GM12878 (cell line): ENCODE measurements at regions not wholly inside any gene's neighbourhood (a gene's known extent, or its start where the extent isn't known, plus 50 kb on each side); places are given as distances from the start of the nearest gene placed in this dataset.
A peak's percentile ranks its signal among the peaks of the same experiment; 100 is the strongest.

ENCODE experiments used
- ATAC-seq: fragments of 200-7000 bp; cut with Tn5 transposase; 3 replicates; pipeline ENCODE4 v1.9.1; 2020; ENCODE audit warnings: mild to moderate bottlenecking, moderate library complexity
- BruUV-seq: library from RNA; stranded (reverse); fragments of 400-500 nt; replicated peaks from 2 replicates; lab custom pipeline; 2021; lab: Mats Ljungman, UMichigan
- CTCF ChIA-PET: fragments of 300-600 bp; sonication (Branson Sonifier 250); formaldehyde crosslinking; extraction: SDS; loops from one replicate; lab custom pipeline; 2021; ENCODE audit warnings: inconsistent platforms; lab: Yijun Ruan, JAX
- POLR2A ChIA-PET: fragments of 350-600 bp; formaldehyde crosslinking; extraction: SDS; loops from one replicate; lab custom pipeline; 2021; ENCODE audit warnings: inconsistent platforms; lab: Charles Lee
- RAD21 ChIA-PET: fragments of 300-600 bp; sonication (Branson Sonifier 250); formaldehyde crosslinking; loops from one replicate; lab custom pipeline; 2023; ENCODE audit warnings: antibody characterized with exemption; ENCODE audit not compliant: unreplicated experiment; lab: Charles Lee
- SMC1A ChIA-PET: fragments of 300-600 bp; sonication (Branson Sonifier 250); formaldehyde crosslinking; loops from one replicate; lab custom pipeline; 2023; ENCODE audit not compliant: unreplicated experiment, uncharacterized antibody; lab: Charles Lee
- DNase-seq: peaks from one replicate; pipeline ENCODE4 v3.0.0-alpha.2; 2011; ENCODE audit warnings: low read depth, low spot score
- FAIRE-seq: peaks from 3 replicates; lab custom pipeline; 2011; peaks lifted over from hg19 to GRCh38; lab: Jason Lieb, UNC
- H2AFZ ChIP-seq: 2 replicates; pipeline ENCODE4 v1.6.0; 2011; ENCODE audit warnings: low read depth, low read length, control low read depth; ENCODE audit not compliant: control insufficient read depth
- H3K27ac ChIP-seq: 2 replicates; pipeline ENCODE4 v1.5.1; 2011; ENCODE audit warnings: control low read depth; ENCODE audit not compliant: control insufficient read depth, insufficient read depth
- H3K27me3 ChIP-seq, 2 experiments: replicated peaks in 1 of 2; 2 replicates each; pipeline versions ENCODE4 v1.6.0 to v1.6.1; 2011; ENCODE audit warnings: low read length in 1 of 2; ENCODE audit not compliant: control insufficient read depth in 2 of 2, insufficient read depth in 2 of 2
- H3K36me3 ChIP-seq, 2 experiments: 2 replicates each; pipeline ENCODE4 v1.5.1; 2011; ENCODE audit warnings: low read length in 1 of 2; ENCODE audit not compliant: control insufficient read depth in 2 of 2, insufficient read depth in 2 of 2
- H3K4me1 ChIP-seq: 2 replicates; pipeline ENCODE4 v1.6.1; 2011; ENCODE audit warnings: mild to moderate bottlenecking, low read length, moderate library complexity, mixed read lengths; ENCODE audit not compliant: control insufficient read depth, insufficient read depth
- H3K4me2 ChIP-seq: 2 replicates; pipeline ENCODE4 v1.6.0; 2011; ENCODE audit warnings: control low read depth; ENCODE audit not compliant: control insufficient read depth, insufficient read depth
- H3K4me3 ChIP-seq: fragments of 200-600 bp; sonication (generic); 2 replicates; pipeline ENCODE4 v1.5.1; 2016
- H3K79me2 ChIP-seq: 2 replicates; pipeline ENCODE4 v1.6.0; 2011; ENCODE audit warnings: low read length; ENCODE audit not compliant: control insufficient read depth, insufficient read depth
- H3K9ac ChIP-seq: 2 replicates; pipeline ENCODE4 v1.8.0; 2011; ENCODE audit warnings: low read length, control low read depth, mixed read lengths; ENCODE audit not compliant: control insufficient read depth, insufficient read depth
- H3K9me3 ChIP-seq: replicated peaks from 3 replicates; pipeline ENCODE4 v1.5.1; 2011; ENCODE audit warnings: mild to moderate bottlenecking, low read length; ENCODE audit not compliant: control insufficient read depth, insufficient read depth
- H4K20me1 ChIP-seq: 2 replicates; pipeline ENCODE4 v1.6.0; 2011; ENCODE audit not compliant: control insufficient read depth, insufficient read depth
- ATF7 ChIP-seq: fragments of 450-650 bp; IDR thresholded peaks from 2 replicates; pipeline ENCODE4 v1.6.1; 2016; ENCODE audit warnings: low read depth, mild to moderate bottlenecking
- BACH1 ChIP-seq: fragments of 450-650 bp; IDR thresholded peaks from 2 replicates; pipeline ENCODE4 v1.6.1; 2017; ENCODE audit warnings: mild to moderate bottlenecking, borderline replicate concordance
- CHD2 ChIP-seq: IDR thresholded peaks from 2 replicates; pipeline ENCODE4 v1.6.1; 2011; ENCODE audit warnings: low read depth, low read length, improper control_type of control experiment, borderline replicate concordance
- CHD4 ChIP-seq: fragments of 200-600 bp; sonication (generic); IDR thresholded peaks from 2 replicates; pipeline ENCODE4 v1.6.1; 2016; ENCODE audit warnings: mild to moderate bottlenecking
- DPF2 ChIP-seq: fragments of 450-650 bp; IDR thresholded peaks from 2 replicates; pipeline ENCODE4 v1.6.1; 2017; ENCODE audit warnings: mild to moderate bottlenecking
- EED ChIP-seq: sonication (generic); IDR thresholded peaks from 2 replicates; pipeline ENCODE4 v1.6.1; 2016; ENCODE audit warnings: antibody characterized with exemption, low read depth
- EP300 ChIP-seq, 2 experiments: fragments of 150-350 bp in 1 of 2; IDR thresholded peaks; 2 replicates each; pipeline ENCODE4 v1.6.1; 2011 to 2012; ENCODE audit warnings: low read depth in 2 of 2, low read length in 2 of 2, borderline replicate concordance in 1 of 2, improper control_type of control experiment in 1 of 2, inconsistent platforms in 1 of 2; ENCODE audit not compliant: control insufficient read depth in 1 of 2
- IKZF2 ChIP-seq, 2 experiments: fragments of 450-650 bp; IDR thresholded peaks; 2 replicates each; pipeline ENCODE4 v1.6.1; 2017; ENCODE audit warnings: mild to moderate bottlenecking in 2 of 2, moderate library complexity in 2 of 2
- IRF3 ChIP-seq: fragments of 450-650 bp; IDR thresholded peaks from 2 replicates; pipeline ENCODE4 v1.6.1; 2014; ENCODE audit warnings: mild to moderate bottlenecking
- MLLT1 ChIP-seq: fragments of 450-650 bp; IDR thresholded peaks from 2 replicates; pipeline ENCODE4 v1.6.1; 2016; ENCODE audit warnings: mild to moderate bottlenecking
- NFIC ChIP-seq: IDR thresholded peaks from 2 replicates; pipeline ENCODE4 v1.6.1; 2012; ENCODE audit warnings: low read depth, mild to moderate bottlenecking, inconsistent platforms, low read length, moderate library complexity
- NFXL1 ChIP-seq: fragments of 450-650 bp; IDR thresholded peaks from 2 replicates; pipeline ENCODE4 v1.6.1; 2017; ENCODE audit warnings: antibody characterized with exemption, mild to moderate bottlenecking, borderline replicate concordance
- POLR2A ChIP-seq: IDR thresholded peaks from 2 replicates; pipeline ENCODE4 v1.6.1; 2011; ENCODE audit warnings: low read depth, mild to moderate bottlenecking, low read length
- POU2F2 ChIP-seq: IDR thresholded peaks from 3 replicates; pipeline ENCODE4 v1.6.1; 2011; ENCODE audit warnings: low read depth, mild to moderate bottlenecking, low read length, borderline replicate concordance
- ZNF687 ChIP-seq: fragments of 450-650 bp; IDR thresholded peaks from 2 replicates; pipeline ENCODE4 v1.6.1; 2017; ENCODE audit warnings: mild to moderate bottlenecking, moderate library complexity
- WGBS: methylation state at CpG from one replicate; pipeline ENCODE4 v1.1.6; 2016; ENCODE audit warnings: low lambda C conversion rate; ENCODE audit not compliant: insufficient replicate concordance, insufficient coverage; ENCODE audit errors: missing lambda C conversion rate; 5-methylcytosine and 5-hydroxymethylcytosine counted together
- in situ Hi-C: fragments of 300-500 bp; cut with MboI; formaldehyde crosslinking; loops from 9 replicates; pipeline ENCODE4 v1.14.3; 2018; ENCODE audit warnings: mixed read lengths
- intact Hi-C: fragments of 100-400 bp; cut with micrococcal nuclease; formaldehyde crosslinking; loops from one replicate; pipeline ENCODE4 v1.14.2; 2022; ENCODE audit not compliant: unreplicated experiment

GRCh38 chr6:144349690-144350527 lies 64.8 kb downstream of the UTRN start:
- CTCF ChIA-PET = interaction anchor here (0.7 kb wide), 1 partner anchor 131 kb away, joined by 3 read pairs; no protein-coding TSS in a partner anchor
- TF ChIP-seq IKZF2 (IDR thresholded peaks at IDR 0.05) = peak in 1 of 2 experiments; percentile 20; a peak in 2 of 4 replicates
- TF ChIP-seq EP300 (IDR thresholded peaks at IDR 0.05; ENCODE audit: borderline replicate concordance in 1 of 2, control insufficient read depth in 1 of 2, low read depth in 2 of 2, low read length in 2 of 2) = peak in 1 of 2 experiments; percentile 25; a peak in 1 of 4 replicates
- TF ChIP-seq IRF3 = no peak
- no peak for TF ChIP-seq MLLT1
- peak; percentile 27; the same call in 1 of the 2 replicates for TF ChIP-seq ZNF687
- TF ChIP-seq BACH1 = no peak; the same call in 1 of the 2 replicates
- no peak for TF ChIP-seq CHD4
- peak; percentile 47 for TF ChIP-seq EED
- TF ChIP-seq CHD2 = no peak
- 0 out of 2 replicates have a peak, but pooled peaks have one; percentile 12 for TF ChIP-seq ATF7
- 0 out of 3 replicates have a peak, but pooled peaks have one; percentile 34 for TF ChIP-seq POU2F2
- no peak; the same call in 1 of the 2 replicates for TF ChIP-seq POLR2A
- peak; percentile 59 for TF ChIP-seq NFIC
- TF ChIP-seq DPF2 = no peak; the same call in 1 of the 2 replicates
- no peak for TF ChIP-seq NFXL1

More at GRCh38 chr6:144349690-144350527, 64.8 kb downstream of the UTRN start:
- intact Hi-C loops (loop anchor here (2.0 to 5.0 kb wide), 4 partner anchors 132 to 253 kb away; partner anchors contain the start of genes SF3B5 and STX11), in situ Hi-C loops (no loop called here)
- Histone ChIP-seq H3K4me2 (peak overlapping the region; percentile 95), H3K27ac (peak overlapping the region; percentile 88), H3K27me3 (no peaks in the 10 kb centered on the region), H3K4me3 (peak overlapping the region; percentile 60), H2AFZ (peak overlapping the region; percentile 43; the same call in 1 of the 2 replicates), H3K9ac (peak overlapping the region; percentile 79), H3K79me2 (peaks cover 81% of the 10 kb centered on the region), H3K4me1 (peaks cover 55% of the 10 kb centered on the region), H3K9me3 (no peaks in the 10 kb centered on the region), H4K20me1 (no peaks in the 10 kb centered on the region), H3K36me3 (no peaks in the 10 kb centered on the region)
- no TSS peak for BruUV-seq
- POLR2A ChIA-PET = no interaction called here
- FAIRE-seq = peak; percentile 35
- WGBS = under 1% methylated on average over 8 of the region's 8 CpGs
- DNase-seq = peak; percentile 60
- RAD21 ChIA-PET = interaction anchor here (1.0 to 1.1 kb wide), 2 partner anchors 190 to 285 kb away, joined by 3 to 4 read pairs; no protein-coding TSS in a partner anchor
- ATAC-seq = peak; percentile 44
- SMC1A ChIA-PET = interaction anchor here (0.7 kb wide), 2 partner anchors 12 to 198 kb away, joined by 3 read pairs; no protein-coding TSS in a partner anchor
